Daoy (cell line): ENCODE measurements at regions not wholly inside any gene's neighbourhood (a gene's known extent, or its start where the extent isn't known, plus 50 kb on each side); places are given as distances from the start of the nearest gene placed in this dataset.
A peak's percentile ranks its signal among the peaks of the same experiment; 100 is the strongest.

Experiments
- DNase-seq: peaks from one replicate; pipeline ENCODE4 v3.0.0-alpha.2; 2015; ENCODE audit warnings: low read depth

- no peak for DNase-seq
Observed at GRCh38 chr4:123573866-123574508, 177.4 kb downstream of the SPRY1 start.

GRCh38 chr4:123575291-123575690 lies 178.7 kb downstream of the SPRY1 start:
- no peak for DNase-seq

- no peak for DNase-seq
Observed at GRCh38 chr4:123577225-123577906, 180.8 kb downstream of the SPRY1 start.

- DNase-seq: no peak
Observed at GRCh38 chr4:123578276-123579029, 181.9 kb downstream of the SPRY1 start.

- no peak for DNase-seq
Observed at GRCh38 chr4:123579961-123580360, 183.4 kb downstream of the SPRY1 start.

- no peak for DNase-seq
Observed at GRCh38 chr4:123580981-123581664, 184.5 kb downstream of the SPRY1 start.

- no peak for DNase-seq
Observed at GRCh38 chr4:123581802-123582201, 185.2 kb downstream of the SPRY1 start.

GRCh38 chr4:123583043-123583442 lies 186.4 kb downstream of the SPRY1 start:
- no peak for DNase-seq

GRCh38 chr4:123585111-123585510 lies 188.5 kb downstream of the SPRY1 start:
- DNase-seq: no peak

- DNase-seq: peak; percentile 79
Observed at GRCh38 chr4:123587983-123588494, 191.4 kb downstream of the SPRY1 start.

GRCh38 chr4:123588631-123589241 lies 192.1 kb downstream of the SPRY1 start:
- peak; percentile 69 for DNase-seq

- no peak for DNase-seq
Observed at GRCh38 chr4:123589301-123589700, 192.7 kb downstream of the SPRY1 start.

GRCh38 chr4:123591875-123592274 lies 195.3 kb downstream of the SPRY1 start:
- DNase-seq: no peak

GRCh38 chr4:123593655-123594054 lies 197.1 kb downstream of the SPRY1 start:
- no peak for DNase-seq

GRCh38 chr4:123596805-123597204 lies 200.2 kb downstream of the SPRY1 start:
- no peak for DNase-seq

- DNase-seq: peak; percentile 2
Observed at GRCh38 chr4:123597586-123597985, 201.0 kb downstream of the SPRY1 start.

GRCh38 chr4:123598331-123598730 lies 201.7 kb downstream of the SPRY1 start:
- no peak for DNase-seq

GRCh38 chr4:123599061-123599919 lies 202.7 kb downstream of the SPRY1 start:
- no peak for DNase-seq

- DNase-seq: peak; percentile 41
Observed at GRCh38 chr4:123599920-123600810, 203.6 kb downstream of the SPRY1 start.
